Stimulated activated CD8-positive, alpha-beta memory T cell treated with anti-CD3 and anti-CD28 coated beads, Interleukin-12 subunit alpha, Interleukin-12 subunit beta, amount 100 ng/mL, for 4 hours (primary cell): ENCODE measurements at regions not wholly inside any gene's neighbourhood (a gene's known extent, or its start where the extent isn't known, plus 50 kb on each side); places are given as distances from the start of the nearest gene placed in this dataset.

Experiments
- DNase-seq: peaks from one replicate; pipeline ENCODE4 v3.0.0-alpha.2; 2020; ENCODE audit warnings: low read depth

DNA sequence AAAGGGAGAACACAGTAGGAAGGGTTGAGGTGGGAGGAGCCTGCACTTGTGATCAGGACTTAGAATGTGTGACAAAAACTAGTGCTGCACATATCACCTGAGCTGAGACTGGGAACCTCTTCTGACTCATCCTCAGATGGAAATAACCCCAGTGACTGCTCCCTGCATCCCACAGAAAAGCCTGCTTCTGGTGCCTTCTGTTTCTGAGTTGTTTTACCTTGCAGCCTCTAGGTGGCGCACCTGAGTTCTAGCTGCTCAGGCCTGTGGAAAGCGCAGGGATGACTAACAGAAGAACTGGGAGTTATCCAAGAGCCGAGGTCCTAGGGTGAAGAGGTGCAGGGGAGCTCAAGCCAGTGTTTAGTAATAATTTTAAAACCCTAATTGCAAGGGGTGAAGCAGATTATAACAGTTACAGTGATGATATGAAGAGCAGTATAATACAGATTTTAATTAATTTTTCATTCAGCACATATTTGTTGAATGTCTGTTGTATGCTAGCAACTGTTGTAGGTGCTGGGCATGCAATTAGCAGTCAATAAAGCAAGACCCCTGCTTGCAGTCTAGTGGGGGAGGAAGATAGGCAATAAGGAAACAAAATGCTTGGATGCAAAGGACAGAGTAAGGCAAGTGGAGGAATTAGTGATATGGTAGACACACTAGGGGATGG lies 302.5 kb downstream of the DHX35 start:
- no peak for DNase-seq

DNA sequence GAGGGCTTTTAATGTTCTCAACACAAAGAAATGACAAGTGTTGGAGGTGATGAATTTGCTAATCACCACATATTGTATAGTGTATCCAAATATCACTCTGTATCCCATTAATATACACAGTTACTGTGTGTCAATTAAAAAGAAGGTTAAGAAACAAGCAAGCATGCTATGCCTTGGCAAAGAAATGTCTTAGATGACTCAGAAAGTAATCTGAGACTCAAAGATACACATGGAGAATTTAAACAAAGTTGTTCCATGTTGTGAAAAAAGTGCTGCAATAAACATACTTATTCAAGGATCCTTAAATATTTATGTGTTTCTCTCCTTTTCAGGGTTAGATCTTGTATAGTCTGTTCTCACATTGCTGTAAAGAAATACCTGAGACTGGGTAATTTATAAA lies 300.9 kb downstream of the DHX35 start:
- DNase-seq: no peak

- DNase-seq: no peak
Measured at GRCh38 chr20:39259808-39260207, 297.7 kb downstream of the DHX35 start.

DNA sequence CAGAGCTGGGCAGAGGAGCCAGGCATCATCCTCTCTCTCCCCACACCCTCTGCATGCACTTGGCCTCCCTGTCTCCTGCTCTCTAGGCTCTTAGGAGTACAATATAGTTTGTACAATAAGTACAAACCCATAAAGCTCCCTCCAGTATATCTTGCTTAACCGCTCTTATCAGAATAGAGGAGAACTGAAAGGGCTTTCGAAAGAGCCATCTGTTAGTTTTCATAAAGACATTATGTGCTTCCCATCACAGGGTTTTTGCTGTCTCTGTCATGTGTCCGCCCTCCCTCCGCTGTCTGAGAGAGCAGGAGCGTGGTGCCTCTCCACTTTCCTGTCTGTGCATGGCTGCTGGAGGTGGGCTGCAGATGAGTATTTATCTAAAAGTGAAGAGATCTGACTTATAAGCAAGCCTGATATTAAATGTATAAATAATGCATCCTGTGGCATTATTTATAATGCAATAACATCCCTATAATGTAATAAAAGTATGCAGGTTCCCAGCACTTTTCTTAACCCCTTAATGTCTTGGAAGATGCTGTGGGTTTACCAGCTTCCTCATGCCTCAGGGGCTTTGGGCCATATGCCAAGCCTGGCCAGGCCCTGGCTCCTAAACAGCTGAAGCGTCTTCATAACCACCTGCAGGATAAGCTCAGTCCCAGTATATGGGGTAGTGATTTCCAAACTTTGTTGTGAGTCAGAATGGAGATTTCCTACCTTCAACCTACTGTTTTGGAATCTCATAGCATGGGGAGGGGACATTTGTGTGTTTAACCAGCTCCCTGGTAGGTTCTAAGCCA lies 297.1 kb downstream of the DHX35 start:
- DNase-seq: no peak

GRCh38 chr20:39258253-39258652 lies 296.1 kb downstream of the DHX35 start:
- DNase-seq: no peak

DNA sequence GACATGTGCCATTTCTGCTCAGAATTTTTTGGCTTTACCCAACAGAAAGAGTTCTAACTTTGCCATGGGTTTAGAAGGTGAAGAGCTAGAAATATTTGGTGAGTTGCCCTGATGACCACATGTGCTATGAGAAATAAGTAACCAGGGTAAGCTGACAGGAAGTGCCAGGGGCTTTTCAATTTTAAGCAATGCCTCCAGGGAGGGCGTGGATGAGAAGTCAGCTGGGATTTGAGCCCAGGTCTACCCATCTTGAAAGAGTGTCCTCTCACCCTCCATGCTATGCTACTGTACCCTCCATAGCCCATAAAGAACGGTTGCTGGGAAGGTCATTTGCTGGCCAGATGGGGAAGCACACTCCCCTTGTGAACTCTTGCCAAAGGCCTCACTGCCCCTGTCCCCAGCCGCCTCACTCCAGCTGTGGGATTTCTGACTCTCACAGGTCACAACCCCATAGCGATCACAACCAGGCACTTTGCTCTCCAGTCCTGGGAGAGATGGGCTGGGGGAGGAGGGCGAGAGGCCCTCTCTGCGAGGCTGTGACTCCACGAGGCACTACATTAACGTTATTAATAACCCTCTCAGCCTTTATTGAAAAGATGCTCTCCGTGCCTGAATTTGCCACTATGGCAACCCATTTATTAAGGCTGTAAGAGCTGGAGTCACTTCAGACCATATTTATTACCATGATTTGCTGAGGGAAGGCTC lies 291.1 kb downstream of the DHX35 start:
- DNase-seq: no peak

DNA sequence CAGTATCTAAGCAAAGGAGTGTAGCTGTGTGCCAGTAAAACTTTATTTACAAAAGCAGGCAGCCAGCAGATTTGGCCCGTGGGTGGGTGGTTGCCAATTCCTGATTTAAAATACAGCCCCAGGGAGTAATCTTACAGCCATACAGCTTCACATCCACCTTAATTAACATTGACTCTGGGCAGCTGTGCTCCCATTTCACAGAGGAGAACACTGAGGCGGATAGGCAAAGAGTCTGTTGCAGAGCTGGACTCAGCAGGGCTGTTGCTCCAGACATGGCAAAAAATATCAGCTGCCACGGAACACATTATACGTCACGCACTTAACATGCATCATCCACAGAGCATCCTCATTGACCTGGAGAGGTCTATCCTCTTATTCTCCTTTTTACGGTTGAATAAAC lies 289.9 kb downstream of the DHX35 start:
- no peak for DNase-seq

DNA sequence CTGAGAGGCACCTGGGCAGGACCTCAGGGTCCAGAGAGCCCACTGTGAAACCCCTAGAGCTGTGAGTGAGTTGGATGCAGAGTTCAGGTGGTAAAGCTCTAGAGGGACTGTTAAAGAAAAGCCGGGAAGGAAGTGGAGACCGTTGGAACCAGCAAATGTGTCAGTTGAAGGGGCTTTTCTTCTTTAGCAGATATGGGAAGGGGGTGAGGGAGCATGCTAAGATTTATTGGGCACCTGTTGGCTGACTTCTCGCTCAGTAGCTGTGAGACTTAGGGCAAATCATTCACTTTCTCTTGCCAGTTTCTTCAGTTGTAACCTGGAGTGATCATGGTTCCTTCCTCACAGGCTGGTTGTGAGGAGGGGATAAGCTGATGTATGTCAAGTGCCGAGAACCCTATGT lies 287.7 kb downstream of the DHX35 start:
- no peak for DNase-seq

GRCh38 chr20:39248862-39249485 lies 286.8 kb downstream of the DHX35 start:
- no peak for DNase-seq

- no peak for DNase-seq
Measured at GRCh38 chr20:39248171-39248861, 286.2 kb downstream of the DHX35 start.

DNA sequence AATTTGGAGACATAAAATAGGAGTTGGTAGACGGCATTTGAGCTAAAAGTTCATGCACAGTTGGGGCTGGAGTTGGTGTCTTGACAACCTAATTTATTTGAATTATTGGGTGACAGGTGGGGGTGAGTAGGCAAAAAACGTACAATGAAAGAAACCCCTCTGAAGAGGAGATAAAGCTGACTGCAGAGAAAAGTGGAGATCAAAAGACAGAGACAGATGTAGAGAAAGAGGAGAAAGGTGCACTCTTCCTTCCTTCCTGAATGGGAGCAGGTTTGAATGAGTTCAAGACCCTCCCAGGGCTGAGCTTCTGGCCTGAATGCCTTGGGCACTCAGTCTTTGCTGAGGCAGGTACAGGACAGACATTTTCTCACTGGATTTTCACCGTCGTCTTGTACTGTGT lies 284.3 kb downstream of the DHX35 start:
- no peak for DNase-seq

GRCh38 chr20:39245685-39246311 lies 283.7 kb downstream of the DHX35 start:
- no peak for DNase-seq

DNA sequence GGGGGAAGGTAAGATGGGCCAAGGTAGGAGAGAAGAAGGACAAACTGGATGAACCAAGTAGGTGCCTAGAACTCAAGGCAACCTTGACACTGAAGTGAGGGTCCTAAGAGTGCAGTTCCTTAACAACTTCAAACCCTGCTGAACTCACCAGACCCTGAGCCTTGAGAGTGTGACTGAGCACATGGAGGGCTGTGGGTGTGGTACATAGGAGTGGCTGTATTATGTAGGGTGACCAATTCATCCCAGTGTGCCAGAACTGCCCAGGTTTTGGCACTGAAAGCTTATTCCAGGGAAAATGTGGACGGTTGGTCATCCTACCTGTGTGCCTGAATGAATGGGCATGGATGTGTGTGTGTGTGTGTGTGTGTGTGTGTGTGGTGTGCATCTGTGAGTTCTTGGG lies 281.8 kb downstream of the DHX35 start:
- no peak for DNase-seq

DNA sequence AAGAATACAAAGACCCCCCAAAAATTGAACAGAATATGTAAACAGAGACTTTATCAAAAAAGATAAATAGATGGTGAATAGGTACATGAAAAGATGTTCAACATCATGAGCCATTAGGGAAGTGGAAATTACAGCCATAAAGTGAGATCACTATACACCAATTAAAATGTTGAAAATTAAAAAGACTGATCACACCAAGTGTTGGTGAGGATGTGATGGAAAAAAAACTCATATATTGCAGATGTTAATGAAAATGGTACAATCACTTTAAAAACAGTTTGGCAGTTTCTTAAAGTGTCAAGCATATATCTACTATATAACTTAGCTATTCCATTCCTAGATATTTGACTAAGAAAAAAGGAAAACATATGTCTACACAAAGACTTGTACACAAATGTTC lies 280.5 kb downstream of the DHX35 start:
- DNase-seq: no peak

DNA sequence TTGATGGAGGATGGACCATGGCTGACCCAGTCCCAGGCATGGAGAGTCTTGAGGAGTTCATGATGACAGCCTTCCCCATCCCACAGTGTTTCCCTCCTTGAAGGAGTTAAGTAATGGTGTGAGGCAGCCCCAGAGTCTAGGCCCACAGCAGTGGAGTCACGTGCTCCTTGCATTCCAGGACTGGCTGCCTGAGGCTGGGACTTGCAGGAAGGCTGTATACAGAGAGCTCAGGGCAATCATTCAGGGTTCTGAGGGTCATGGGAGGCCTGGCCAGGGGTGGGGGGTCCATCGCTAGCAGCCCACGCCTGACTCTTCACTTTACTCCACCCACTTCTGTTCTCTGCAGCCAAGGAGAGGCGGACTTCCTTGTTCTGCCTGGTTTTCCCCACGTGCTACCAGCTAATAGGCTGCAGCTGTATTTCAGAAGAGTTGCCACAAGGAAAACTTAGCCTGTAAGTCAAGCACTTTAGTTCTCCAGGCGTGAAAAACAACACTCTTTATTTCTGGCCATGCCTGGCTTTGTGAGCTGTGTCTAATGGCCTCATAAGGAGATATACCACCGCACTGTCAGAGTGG lies 272.5 kb downstream of the DHX35 start:
- DNase-seq: no peak

- no peak for DNase-seq
Measured at GRCh38 chr20:39233755-39234154, 271.6 kb downstream of the DHX35 start.

- no peak for DNase-seq
Measured at GRCh38 chr20:39227416-39227815, 265.3 kb downstream of the DHX35 start.

DNA sequence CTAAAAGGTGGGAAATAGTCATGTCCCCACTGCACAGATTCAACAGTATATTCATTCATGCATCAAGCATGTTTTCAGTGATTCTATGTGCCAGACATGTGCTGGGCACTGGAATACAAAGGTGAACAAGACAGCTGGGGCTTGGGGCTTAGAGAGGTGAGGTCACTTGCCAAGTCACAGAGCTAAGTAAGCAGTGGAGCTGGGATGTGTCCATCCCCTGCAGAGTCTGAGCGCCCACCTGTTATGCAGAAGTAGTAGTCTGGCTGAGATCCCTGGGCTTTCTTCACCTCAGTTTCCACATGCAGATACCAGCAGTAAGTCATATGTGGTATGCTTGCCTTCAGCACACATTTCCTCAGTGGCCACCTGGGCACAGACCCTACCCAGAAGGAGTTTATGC lies 263.8 kb downstream of the DHX35 start:
- no peak for DNase-seq

GRCh38 chr20:39225536-39225935 lies 263.4 kb downstream of the DHX35 start:
- no peak for DNase-seq

DNA sequence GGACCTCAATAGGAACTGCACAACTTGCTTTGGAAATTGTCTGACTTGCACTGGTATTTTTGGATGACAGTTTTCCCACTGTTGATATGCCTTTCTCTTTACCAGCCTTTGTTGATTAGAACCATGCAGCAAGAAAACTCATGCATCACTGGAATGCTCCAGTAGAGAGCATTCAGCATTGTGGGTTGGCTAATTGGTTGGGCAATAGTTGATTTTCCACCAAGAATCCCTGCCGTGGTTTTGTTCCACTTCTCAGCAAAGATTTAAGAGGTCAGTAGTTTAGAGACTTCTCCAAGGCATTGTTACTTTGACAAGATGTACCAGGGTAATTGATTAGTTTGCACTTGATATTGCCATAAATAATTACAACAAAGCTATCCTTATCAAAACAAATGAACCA lies 260.0 kb downstream of the DHX35 start:
- DNase-seq: no peak

- no peak for DNase-seq
Measured at GRCh38 chr20:39216195-39216594, 254.1 kb downstream of the DHX35 start.
